Gastrocnemius medialis (tissue), 4 donors: ENCODE measurements at regions not wholly inside any gene's neighbourhood (a gene's known extent, or its start where the extent isn't known, plus 50 kb on each side); places are given as distances from the start of the nearest gene placed in this dataset.

Experiments used
- POLR2A ChIP-seq, 2 donors: fragments of 450-650 bp; IDR thresholded peaks; one replicate each; pipeline ENCODE4 v1.6.1; 2017; ENCODE audit warnings: antibody characterized with exemption in 2 of 2, mild to moderate bottlenecking in 2 of 2, moderate library complexity in 2 of 2
- TF ChIP-seq, protein P1 (sequence below), 5 experiments: fragments of 450-650 bp in 3 of 5; fragments of 200-600 bp in 2 of 5; sonication (generic) in 2 of 5; IDR thresholded peaks in 4 of 5; conservative IDR thresholded peaks in 1 of 5; 1 replicate in 4 of 5; 2 replicates in 1 of 5; pipeline ENCODE4 v1.5.1; 2016 to 2019; ENCODE audit warnings: antibody characterized with exemption in 5 of 5, mild to moderate bottlenecking in 3 of 5, moderate library complexity in 3 of 5

DNA sequence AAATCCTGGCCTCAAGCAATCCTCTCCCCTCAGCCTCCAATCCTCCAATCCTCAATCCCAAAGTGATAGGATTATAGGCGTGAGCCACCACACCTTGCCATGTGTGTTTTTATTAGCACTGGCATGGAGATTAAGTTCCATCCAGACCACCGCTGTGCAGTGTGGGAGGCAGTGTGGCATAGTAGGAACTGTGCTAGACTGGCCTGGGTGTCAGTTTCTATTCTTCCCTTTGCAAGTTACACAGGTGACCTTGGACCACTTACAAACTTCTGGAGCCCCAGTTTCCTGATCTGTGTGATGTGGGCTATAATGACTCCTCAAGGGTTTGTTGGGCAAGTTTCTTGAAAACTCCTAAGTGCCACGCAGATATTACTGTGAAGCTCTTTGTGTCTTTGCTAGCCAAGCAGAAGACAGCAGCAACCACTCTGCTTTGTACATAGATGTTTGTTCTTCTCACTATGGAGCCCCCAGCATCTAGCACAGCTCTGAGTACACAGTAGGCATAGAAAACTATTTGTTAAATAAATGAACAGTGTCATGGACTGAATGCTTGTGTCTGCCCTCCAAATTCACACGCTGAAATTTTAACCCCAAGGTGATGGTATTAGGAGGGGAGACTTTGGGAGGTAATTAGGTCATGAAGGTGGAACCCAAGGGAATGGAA, 93.0 kb downstream of the LBH start:
- TF ChIP-seq POLR2A (IDR thresholded peaks at IDR 0.05), result no peak
- TF ChIP-seq, protein P1, sequence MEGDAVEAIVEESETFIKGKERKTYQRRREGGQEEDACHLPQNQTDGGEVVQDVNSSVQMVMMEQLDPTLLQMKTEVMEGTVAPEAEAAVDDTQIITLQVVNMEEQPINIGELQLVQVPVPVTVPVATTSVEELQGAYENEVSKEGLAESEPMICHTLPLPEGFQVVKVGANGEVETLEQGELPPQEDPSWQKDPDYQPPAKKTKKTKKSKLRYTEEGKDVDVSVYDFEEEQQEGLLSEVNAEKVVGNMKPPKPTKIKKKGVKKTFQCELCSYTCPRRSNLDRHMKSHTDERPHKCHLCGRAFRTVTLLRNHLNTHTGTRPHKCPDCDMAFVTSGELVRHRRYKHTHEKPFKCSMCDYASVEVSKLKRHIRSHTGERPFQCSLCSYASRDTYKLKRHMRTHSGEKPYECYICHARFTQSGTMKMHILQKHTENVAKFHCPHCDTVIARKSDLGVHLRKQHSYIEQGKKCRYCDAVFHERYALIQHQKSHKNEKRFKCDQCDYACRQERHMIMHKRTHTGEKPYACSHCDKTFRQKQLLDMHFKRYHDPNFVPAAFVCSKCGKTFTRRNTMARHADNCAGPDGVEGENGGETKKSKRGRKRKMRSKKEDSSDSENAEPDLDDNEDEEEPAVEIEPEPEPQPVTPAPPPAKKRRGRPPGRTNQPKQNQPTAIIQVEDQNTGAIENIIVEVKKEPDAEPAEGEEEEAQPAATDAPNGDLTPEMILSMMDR (IDR thresholded peaks at IDR 0.05 in 4 of 5, conservative IDR thresholded peaks at IDR 0.05 in 1 of 5), result no peak
